GM12872 (cell line): ENCODE measurements at regions not wholly inside any gene's neighbourhood (a gene's known extent, or its start where the extent isn't known, plus 50 kb on each side); places are given as distances from the start of the nearest gene placed in this dataset.

ENCODE experiments used
- CTCF ChIP-seq: IDR thresholded peaks from 3 replicates; pipeline ENCODE4 v1.5.1; 2011; ENCODE audit warnings: low read depth, mild to moderate bottlenecking, low read length, moderate library complexity; ENCODE audit not compliant: insufficient read depth

- TF ChIP-seq CTCF = no peak
Measured at GRCh38 chr9:124121725-124122124, 110.2 kb downstream of the LHX2 start.

DNA sequence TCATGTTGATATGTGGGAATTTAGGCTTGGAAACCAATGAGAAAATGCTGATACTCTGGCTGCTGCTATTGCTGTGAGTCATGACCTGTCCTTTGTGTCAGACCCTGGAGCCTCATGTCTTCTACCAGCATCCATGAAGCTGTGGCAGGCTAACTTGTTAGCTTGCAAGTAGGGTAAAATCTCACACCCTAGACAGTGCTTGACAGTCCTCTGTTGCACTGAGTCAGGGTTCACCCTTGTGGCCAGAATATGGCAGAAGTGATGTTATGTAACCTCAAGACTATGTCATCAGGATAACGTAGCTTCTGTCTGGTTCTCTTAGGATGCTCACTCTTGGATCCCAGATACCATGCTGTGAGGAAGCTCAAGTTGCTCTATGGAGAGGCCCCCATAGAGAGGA lies 110.8 kb downstream of the LHX2 start:
- TF ChIP-seq CTCF = no peak

GRCh38 chr9:124122813-124123462 lies 111.4 kb downstream of the LHX2 start:
- peak; percentile 61 for TF ChIP-seq CTCF

DNA sequence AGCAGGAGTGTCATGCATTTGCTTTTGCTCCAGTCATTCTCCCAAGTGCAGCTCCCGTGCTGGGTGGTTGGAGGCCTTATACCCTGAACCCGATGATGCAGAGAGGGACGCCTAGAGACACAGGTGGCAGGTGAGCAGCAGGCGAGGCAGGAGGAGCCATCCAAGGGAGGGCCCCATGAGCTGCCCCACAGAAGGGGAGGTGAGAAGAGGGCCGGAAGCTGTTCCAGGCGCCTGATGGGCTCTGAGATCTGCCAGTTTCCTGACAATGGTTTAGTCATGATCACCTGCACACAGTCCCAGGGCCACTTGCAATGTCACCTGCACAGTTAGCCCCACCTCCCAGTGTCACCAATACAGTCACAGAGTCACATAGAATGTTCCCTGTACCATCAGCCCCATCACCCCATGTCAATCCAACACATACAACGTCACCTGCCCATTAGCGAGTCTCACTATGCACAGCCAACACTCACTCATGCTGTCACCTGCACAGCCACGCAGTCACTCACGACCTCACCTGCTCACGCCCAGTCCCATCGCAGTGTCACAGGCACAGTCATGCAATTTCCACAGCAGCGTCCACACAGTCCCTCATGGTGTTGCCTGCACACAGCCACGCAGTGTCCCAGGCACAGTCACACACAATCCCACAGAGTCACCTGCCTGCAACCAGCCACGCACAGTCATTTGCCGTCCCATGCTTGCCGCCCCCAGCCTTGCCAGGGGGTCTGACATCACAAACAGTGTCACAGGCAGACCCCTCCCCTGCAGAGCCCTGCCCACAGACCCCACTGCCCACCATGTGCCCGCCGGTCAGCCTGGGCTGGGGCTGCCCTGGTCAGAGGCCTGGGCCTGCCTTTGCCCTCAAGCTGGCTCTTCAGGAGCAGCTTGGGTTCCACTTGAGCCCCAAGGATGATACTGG lies 113.4 kb downstream of the LHX2 start:
- no peak for TF ChIP-seq CTCF

DNA sequence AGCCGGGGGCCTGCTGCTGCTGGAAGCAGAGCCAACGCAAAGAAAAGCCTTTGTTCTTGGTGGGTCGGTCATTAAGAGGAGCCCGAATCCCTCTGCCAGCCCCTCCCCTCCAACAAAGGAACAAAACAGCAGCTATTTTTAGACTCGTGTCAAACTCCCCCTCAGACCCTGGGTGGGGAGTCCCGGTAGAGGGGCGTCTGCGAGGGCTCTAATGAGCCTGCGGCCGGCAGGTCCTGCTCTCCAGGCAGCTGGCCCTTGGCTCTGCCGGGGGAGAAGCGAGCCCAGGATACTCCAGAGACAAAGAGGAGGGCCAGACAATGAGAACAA lies 114.0 kb downstream of the LHX2 start:
- TF ChIP-seq CTCF = no peak

DNA sequence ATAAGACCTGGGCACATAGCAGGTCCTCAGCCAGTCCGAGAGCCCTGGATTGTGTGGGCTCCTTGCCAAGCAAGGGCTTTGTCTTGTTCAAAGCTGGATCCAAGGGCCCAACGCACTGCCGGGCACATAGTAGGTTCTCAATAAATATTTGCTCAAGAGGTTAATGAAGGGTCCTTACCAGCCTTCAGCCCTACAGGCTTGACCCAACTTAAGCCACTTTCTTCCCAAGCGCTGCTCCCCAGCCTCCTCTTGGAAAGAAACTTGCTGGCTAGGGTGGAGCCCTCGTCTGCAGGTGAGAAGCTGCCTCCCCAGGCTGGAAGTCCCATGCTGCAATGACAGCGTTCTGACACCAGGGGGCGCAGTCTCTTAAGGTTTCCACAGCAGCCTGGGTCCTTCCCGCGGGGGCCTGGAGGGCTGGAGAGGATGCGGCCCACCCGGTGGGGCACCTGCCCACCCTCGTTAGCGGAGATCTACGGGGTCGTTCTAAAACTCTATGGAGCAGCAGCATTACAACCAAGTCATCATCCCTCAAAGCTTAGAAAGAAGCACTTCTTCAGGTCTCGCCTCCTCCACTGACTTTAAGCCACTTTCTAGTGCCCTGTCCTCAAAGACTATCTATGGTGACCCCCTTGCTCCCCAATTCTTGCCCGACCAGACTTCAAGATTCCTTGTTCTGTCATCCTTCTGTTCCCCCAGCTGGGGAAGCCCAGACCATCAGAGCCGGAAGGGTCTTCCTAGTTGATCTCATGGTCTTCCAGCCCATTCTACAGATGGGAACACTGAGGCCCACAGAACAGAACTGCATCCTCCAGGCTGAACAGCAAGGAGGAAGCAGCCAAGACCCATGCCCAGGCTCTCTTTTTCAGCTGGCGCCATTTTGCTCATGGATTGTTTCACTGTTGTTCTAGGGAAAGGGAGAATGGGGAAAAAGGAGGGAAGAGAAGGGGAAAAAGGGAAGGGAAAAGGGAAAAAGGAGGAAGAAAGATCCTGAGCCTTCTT lies 115.4 kb downstream of the LHX2 start:
- TF ChIP-seq CTCF = peak; percentile 98

DNA sequence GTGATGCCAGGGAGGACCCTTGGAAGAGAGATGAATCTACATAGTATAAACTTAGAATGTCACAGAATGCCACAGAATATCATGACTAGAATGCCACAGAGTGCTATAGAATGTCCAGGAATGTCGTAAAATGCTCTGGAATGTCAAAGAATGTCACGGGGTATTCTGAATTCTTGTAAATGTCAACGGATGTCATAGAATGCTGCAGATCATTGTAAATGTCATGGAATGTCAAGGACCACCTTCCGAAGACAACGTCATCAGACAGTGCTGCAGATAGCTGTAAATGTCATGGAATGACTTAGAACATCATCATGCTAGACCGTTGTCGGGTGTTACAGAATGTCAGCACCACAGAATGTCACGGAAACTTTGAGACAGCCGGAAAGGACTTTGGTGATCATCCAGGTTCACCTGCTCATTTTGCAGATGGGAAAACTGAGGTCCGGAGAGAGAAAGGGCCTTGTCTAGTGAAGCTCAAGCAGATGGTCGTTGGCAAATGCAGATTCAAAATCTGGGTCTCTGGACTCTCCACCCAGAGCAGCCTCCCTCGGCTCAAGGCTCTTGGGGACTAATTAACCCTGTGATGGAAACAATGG lies 117.1 kb downstream of the LHX2 start:
- no peak for TF ChIP-seq CTCF
